Nephron progenitor cell (in vitro differentiated cells): ENCODE measurements at regions not wholly inside any gene's neighbourhood (a gene's known extent, or its start where the extent isn't known, plus 50 kb on each side); places are given as distances from the start of the nearest gene placed in this dataset.
A peak's percentile ranks its signal among the peaks of the same experiment; 100 is the strongest.

Experiments
- DNase-seq: peaks from one replicate; pipeline ENCODE4 v3.0.0; 2021
- H3K27ac Mint-ChIP-seq: 2 replicates; pipeline ENCODE4 v1.8.0; 2021; ENCODE audit warnings: mild to moderate bottlenecking, moderate library complexity, mixed read lengths
- H3K27me3 Mint-ChIP-seq: 2 replicates; pipeline ENCODE4 v1.8.0; 2021; ENCODE audit warnings: mild to moderate bottlenecking, low read depth, mixed read lengths; ENCODE audit not compliant: poor library complexity
- H3K36me3 Mint-ChIP-seq: 2 replicates; pipeline ENCODE4 v1.8.0; 2021; ENCODE audit warnings: low read depth, mixed read lengths
- H3K4me1 Mint-ChIP-seq: 2 replicates; pipeline ENCODE4 v1.8.0; 2021; ENCODE audit warnings: mixed read lengths
- H3K4me3 Mint-ChIP-seq: 2 replicates; pipeline ENCODE4 v1.8.0; 2021; ENCODE audit warnings: mild to moderate bottlenecking, moderate library complexity, mixed read lengths
- H3K9me3 Mint-ChIP-seq: 2 replicates; pipeline ENCODE4 v1.8.0; 2021; ENCODE audit warnings: mild to moderate bottlenecking, moderate library complexity, mixed read lengths
- CTCF ChIP-seq: fragments of 200-600 bp; sonication (generic); IDR thresholded peaks from 2 replicates; pipeline ENCODE4 v1.5.0; 2021; ENCODE audit warnings: antibody characterized with exemption

- DNase-seq: no peak
- TF ChIP-seq CTCF: no peak
- no peaks in the 10 kb centered on the region for H3K9me3 Mint-ChIP-seq
- H3K27me3 Mint-ChIP-seq: peaks cover 3% of the 10 kb centered on the region
- H3K36me3 Mint-ChIP-seq: no peaks in the 10 kb centered on the region
- H3K27ac Mint-ChIP-seq: no peak overlapping the region
- no peaks in the 10 kb centered on the region for H3K4me1 Mint-ChIP-seq
- no peak overlapping the region for H3K4me3 Mint-ChIP-seq
Observed at GRCh38 chr2:4947911-4948310, 744.3 kb upstream of the SOX11 start.

GRCh38 chr2:4951368-4951767 is 740.8 kb upstream of the SOX11 start:
- peaks cover 4% of the 10 kb centered on the region for H3K27me3 Mint-ChIP-seq
- no peaks in the 10 kb centered on the region for H3K4me1 Mint-ChIP-seq
- no peaks in the 10 kb centered on the region for H3K9me3 Mint-ChIP-seq
- no peak overlapping the region for H3K4me3 Mint-ChIP-seq
- no peak overlapping the region for H3K27ac Mint-ChIP-seq
- no peak for TF ChIP-seq CTCF
- DNase-seq: no peak
- H3K36me3 Mint-ChIP-seq: no peaks in the 10 kb centered on the region

GRCh38 chr2:4959219-4959618 is 733.0 kb upstream of the SOX11 start:
- no peak for DNase-seq
- Mint-ChIP-seq H3K4me1 (peaks cover 4% of the 10 kb centered on the region), H3K27me3 (peaks cover 22% of the 10 kb centered on the region), H3K9me3 (no peaks in the 10 kb centered on the region), H3K36me3 (no peaks in the 10 kb centered on the region), H3K27ac (no peak overlapping the region), H3K4me3 (no peak overlapping the region)
- no peak for TF ChIP-seq CTCF

GRCh38 chr2:4962419-4962818 is 729.8 kb upstream of the SOX11 start:
- H3K4me3 Mint-ChIP-seq: no peak overlapping the region
- H3K4me1 Mint-ChIP-seq: peaks cover 9% of the 10 kb centered on the region
- no peaks in the 10 kb centered on the region for H3K9me3 Mint-ChIP-seq
- no peak for TF ChIP-seq CTCF
- H3K36me3 Mint-ChIP-seq: no peaks in the 10 kb centered on the region
- H3K27me3 Mint-ChIP-seq: peaks cover 13% of the 10 kb centered on the region
- no peak overlapping the region for H3K27ac Mint-ChIP-seq
- no peak for DNase-seq

- peaks cover 13% of the 10 kb centered on the region for H3K27me3 Mint-ChIP-seq
- DNase-seq: no peak
- H3K9me3 Mint-ChIP-seq: no peaks in the 10 kb centered on the region
- TF ChIP-seq CTCF: no peak
- peaks cover 9% of the 10 kb centered on the region for H3K4me1 Mint-ChIP-seq
- H3K36me3 Mint-ChIP-seq: no peaks in the 10 kb centered on the region
- H3K27ac Mint-ChIP-seq: peak overlapping the region; percentile 0
- H3K4me3 Mint-ChIP-seq: no peak overlapping the region
Observed at GRCh38 chr2:4963106-4963505, 729.1 kb upstream of the SOX11 start.

GRCh38 chr2:4964001-4964540 is 728.1 kb upstream of the SOX11 start:
- H3K4me3 Mint-ChIP-seq: no peak overlapping the region

More at GRCh38 chr2:4964001-4964540, 728.1 kb upstream of the SOX11 start:
- Mint-ChIP-seq H3K36me3 (no peaks in the 10 kb centered on the region), H3K4me1 (peaks cover 9% of the 10 kb centered on the region), H3K27ac (no peak overlapping the region), H3K27me3 (peaks cover 11% of the 10 kb centered on the region), H3K9me3 (no peaks in the 10 kb centered on the region)
- TF ChIP-seq CTCF: no peak
- no peak for DNase-seq
